SK-N-SH (cell line): ENCODE measurements at regions not wholly inside any gene's neighbourhood (a gene's known extent, or its start where the extent isn't known, plus 50 kb on each side); places are given as distances from the start of the nearest gene placed in this dataset.

Experiments used
- CTCF ChIA-PET: fragments of 300-600, 350-600 bp; formaldehyde crosslinking; extraction: SDS; loops from one replicate; lab custom pipeline; 2021; lab: Yijun Ruan, JAX
- POLR2A ChIA-PET: fragments of 350-600 bp; sonication (Branson Sonifier 250); formaldehyde crosslinking; extraction: SDS; loops from one replicate; lab custom pipeline; 2020; ENCODE audit warnings: antibody characterized with exemption, inconsistent platforms; lab: Yijun Ruan, JAX
- DNase-seq: peaks from one replicate; pipeline ENCODE4 v3.0.0; 2012
- H2AFZ ChIP-seq: fragments of 200-600 bp; sonication (generic); 2 replicates; pipeline ENCODE4 v1.8.1; 2016; ENCODE audit warnings: antibody characterized with exemption, mild to moderate bottlenecking, low read depth
- H3F3A ChIP-seq: fragments of 200-600 bp; sonication (generic); replicated peaks from 2 replicates; pipeline ENCODE3; 2016; ENCODE audit warnings: antibody characterized with exemption, mild to moderate bottlenecking; ENCODE audit not compliant: insufficient read depth
- H3K27ac ChIP-seq, 2 experiments: fragments of 200-500 bp in 1 of 2; fragments of 200-600 bp in 1 of 2; sonication (Bioruptor generic) in 1 of 2; sonication (generic), shearing (Covaris generic) in 1 of 2; 2 replicates each; pipeline versions ENCODE4 v1.5.1 to v1.6.1; 2014 to 2016; ENCODE audit warnings: low read depth in 2 of 2, inconsistent platforms in 1 of 2, low read length in 1 of 2, mild to moderate bottlenecking in 1 of 2, mixed read lengths in 1 of 2
- H3K27me3 ChIP-seq: fragments of 200-600 bp; sonication (generic), shearing (Covaris generic); 2 replicates; pipeline ENCODE4 v1.6.1; 2016; ENCODE audit warnings: mixed run types; ENCODE audit not compliant: insufficient read depth
- H3K36me3 ChIP-seq, 2 experiments: fragments of 200-500 bp in 1 of 2; fragments of 200-600 bp in 1 of 2; sonication (Bioruptor generic) in 1 of 2; sonication (generic) in 1 of 2; replicated peaks in 1 of 2; 2 replicates each; pipeline versions ENCODE3 to v1.5.1; 2014 to 2016; ENCODE audit warnings: low read length in 1 of 2, mild to moderate bottlenecking in 1 of 2; ENCODE audit not compliant: insufficient read depth in 2 of 2, control insufficient read depth in 1 of 2
- H3K4me1 ChIP-seq, 2 experiments: fragments of 200-500 bp in 1 of 2; fragments of 200-600 bp in 1 of 2; sonication (Bioruptor generic) in 1 of 2; sonication (generic), shearing (Covaris generic) in 1 of 2; 2 replicates each; pipeline versions ENCODE4 v1.5.1 to v1.6.1; 2014 to 2016; ENCODE audit warnings: low read depth in 1 of 2, low read length in 1 of 2, mixed run types in 1 of 2; ENCODE audit not compliant: insufficient read depth in 2 of 2, control insufficient read depth in 1 of 2
- H3K4me2 ChIP-seq: fragments of 200-600 bp; sonication (generic), shearing (Covaris generic); 2 replicates; pipeline ENCODE4 v1.6.1; 2017; ENCODE audit warnings: mixed run types
- H3K4me3 ChIP-seq, 2 experiments: fragments of 200-500 bp in 1 of 2; fragments of 200-600 bp in 1 of 2; sonication (Bioruptor generic) in 1 of 2; sonication (generic), shearing (Covaris generic) in 1 of 2; 2 replicates each; pipeline versions ENCODE4 v1.5.1 to v1.8.1; 2014 to 2016; ENCODE audit warnings: low read depth in 2 of 2, inconsistent platforms in 1 of 2, low read length in 1 of 2, mild to moderate bottlenecking in 1 of 2, mixed read lengths in 1 of 2, moderate library complexity in 1 of 2
- H3K79me2 ChIP-seq: fragments of 200-600 bp; sonication (generic); 2 replicates; pipeline ENCODE4 v1.8.1; 2017; ENCODE audit warnings: mild to moderate bottlenecking; ENCODE audit not compliant: insufficient read depth
- H3K9ac ChIP-seq: fragments of 200-600 bp; sonication (generic); 2 replicates; pipeline ENCODE4 v1.6.1; 2017; ENCODE audit warnings: mixed run types
- H3K9me2 ChIP-seq: fragments of 200-600 bp; sonication (generic); 2 replicates; pipeline ENCODE4 v1.6.1; 2017; ENCODE audit warnings: mixed run types
- H3K9me3 ChIP-seq: fragments of 200-600 bp; sonication (generic); 2 replicates; pipeline ENCODE4 v1.6.1; 2017; ENCODE audit warnings: mixed run types, mild to moderate bottlenecking, moderate library complexity
- H4K20me1 ChIP-seq: fragments of 200-600 bp; sonication (generic); 2 replicates; pipeline ENCODE4 v1.6.1; 2017; ENCODE audit warnings: mild to moderate bottlenecking, mixed run types; ENCODE audit not compliant: insufficient read depth
- CHD2 ChIP-seq: fragments of 150-350 bp; IDR thresholded peaks from 2 replicates; pipeline ENCODE4 v1.6.1; 2018; ENCODE audit warnings: low read length; ENCODE audit not compliant: partially characterized antibody
- ELF1 ChIP-seq: IDR thresholded peaks from 2 replicates; pipeline ENCODE4 v1.4.0; 2012
- EZH2phosphoT487 ChIP-seq: fragments of 200-600 bp; sonication (generic); IDR thresholded peaks from 2 replicates; pipeline ENCODE4 v1.6.1; 2017; ENCODE audit warnings: low read depth, mixed run types, mild to moderate bottlenecking, antibody characterized with exemption, moderate library complexity, borderline replicate concordance
- FOSL2 ChIP-seq: IDR thresholded peaks from 2 replicates; pipeline ENCODE4 v1.4.0; 2012; ENCODE audit warnings: low read depth, mild to moderate bottlenecking, moderate library complexity, borderline replicate concordance
- GABPA ChIP-seq: IDR thresholded peaks from 2 replicates; pipeline ENCODE4 v1.4.0; 2012; ENCODE audit warnings: low read depth, mild to moderate bottlenecking
- JUND ChIP-seq: IDR thresholded peaks from 2 replicates; pipeline ENCODE4 v1.4.0; 2012
- MAX ChIP-seq: IDR thresholded peaks from 2 replicates; pipeline ENCODE4 v1.4.0; 2012; ENCODE audit warnings: low read depth
- MXI1 ChIP-seq: IDR thresholded peaks from 2 replicates; pipeline ENCODE4 v1.6.1; 2012; ENCODE audit warnings: mild to moderate bottlenecking, low read depth, low read length, improper control_type of control experiment
- PBX3 ChIP-seq: IDR thresholded peaks from 2 replicates; pipeline ENCODE4; 2012
- POLR2AphosphoS5 ChIP-seq: IDR thresholded peaks from 2 replicates; pipeline ENCODE4 v1.6.1; 2012; ENCODE audit warnings: low read depth, low read length
- RCOR1 ChIP-seq: fragments of 150-350 bp; IDR thresholded peaks from 2 replicates; pipeline ENCODE4 v1.6.1; 2017; ENCODE audit warnings: antibody characterized with exemption, low read length
- RFX5 ChIP-seq: IDR thresholded peaks from 2 replicates; pipeline ENCODE4 v1.6.1; 2012; ENCODE audit warnings: mild to moderate bottlenecking, improper control_type of control experiment, low read length
- RXRA ChIP-seq: IDR thresholded peaks from 2 replicates; pipeline ENCODE4 v1.4.0; 2012; ENCODE audit warnings: low read depth, mild to moderate bottlenecking, borderline replicate concordance
- SIN3A ChIP-seq: IDR thresholded peaks from 2 replicates; pipeline ENCODE4 v1.6.1; 2012; ENCODE audit warnings: low read depth, mild to moderate bottlenecking, low read length, moderate library complexity, borderline replicate concordance
- SMC3 ChIP-seq: IDR thresholded peaks from 2 replicates; pipeline ENCODE4 v1.6.1; 2012; ENCODE audit warnings: low read depth, low read length, improper control_type of control experiment
- TEAD4 ChIP-seq: IDR thresholded peaks from 2 replicates; pipeline ENCODE4 v1.4.0; 2012; ENCODE audit warnings: mild to moderate bottlenecking, borderline replicate concordance; ENCODE audit not compliant: insufficient read depth
- USF1 ChIP-seq: IDR thresholded peaks from 2 replicates; pipeline ENCODE4 v1.4.0; 2012; ENCODE audit warnings: low read depth, borderline replicate concordance
- WGBS: methylation state at CpG from one replicate; pipeline ENCODE4 v1.1.6; 2017; ENCODE audit warnings: low lambda C conversion rate; 5-methylcytosine and 5-hydroxymethylcytosine counted together

- DNase-seq: no peak
- Histone ChIP-seq H3K9ac (no peak overlapping the region), H3K9me2 (no peaks in the 10 kb centered on the region), H3K4me2 (no peak overlapping the region), H2AFZ (no peak overlapping the region), H3K27ac (peak overlapping the region in 1 of 2 experiments; percentile 60; a peak in 1 of 4 replicates), H3K79me2 (no peaks in the 10 kb centered on the region), H3F3A (no peaks in the 10 kb centered on the region), H4K20me1 (no peaks in the 10 kb centered on the region; the same call in 1 of the 2 replicates), H3K36me3 (no peaks in the 10 kb centered on the region), H3K9me3 (no peaks in the 10 kb centered on the region; the same call in 1 of the 2 replicates), H3K4me1 (peaks cover 0 to 9% of the 10 kb centered on the region in 2 experiments; a peak in 2 of 4 replicates), H3K4me3 (no peak overlapping the region), H3K27me3 (0 out of 2 replicates have a peak, but pooled peaks cover 6% of the 10 kb centered on the region)
- no peak for TF ChIP-seq MAX
- TF ChIP-seq USF1: no peak
- CTCF ChIA-PET: no interaction called here
- POLR2A ChIA-PET: no interaction called here
Measured at GRCh38 chr7:49624611-49625010, 148.8 kb upstream of the VWC2 start.

GRCh38 chr7:49630513-49630912 lies 142.9 kb upstream of the VWC2 start:
- CTCF ChIA-PET: no interaction called here
- Histone ChIP-seq H3K9ac (no peak overlapping the region), H3K79me2 (no peaks in the 10 kb centered on the region), H3K9me2 (no peaks in the 10 kb centered on the region), H3K27me3 (0 out of 2 replicates have a peak, but pooled peaks cover 10% of the 10 kb centered on the region), H3K4me2 (no peak overlapping the region), H3K36me3 (no peaks in the 10 kb centered on the region), H3F3A (no peaks in the 10 kb centered on the region), H3K4me1 (peaks cover 0 to 10% of the 10 kb centered on the region in 2 experiments; a peak in 2 of 4 replicates), H3K9me3 (no peaks in the 10 kb centered on the region), H4K20me1 (no peaks in the 10 kb centered on the region), H3K4me3 (no peak overlapping the region), H3K27ac (no peak overlapping the region), H2AFZ (no peak overlapping the region)
- no peak for DNase-seq
- TF ChIP-seq USF1: no peak
- TF ChIP-seq RXRA: no peak
- no peak for TF ChIP-seq MAX
- TF ChIP-seq ELF1: no peak
- TF ChIP-seq RCOR1: no peak
- no peak for TF ChIP-seq POLR2AphosphoS5
- TF ChIP-seq TEAD4: no peak
- no peak for TF ChIP-seq RFX5
- no peak for TF ChIP-seq FOSL2
- no peak for TF ChIP-seq EZH2phosphoT487
- no peak for TF ChIP-seq PBX3
- TF ChIP-seq SIN3A: no peak
- no peak for TF ChIP-seq GABPA
- no peak for TF ChIP-seq SMC3
- no peak for TF ChIP-seq JUND
- TF ChIP-seq MXI1: no peak
- TF ChIP-seq CHD2: no peak
- 11% methylated on average over 7 of the region's 7 CpGs for WGBS
- POLR2A ChIA-PET: no interaction called here
